ENCODE measurements at regions not wholly inside any gene's neighbourhood (a gene's known extent, or its start where the extent isn't known, plus 50 kb on each side); places are given as distances from the start of the nearest gene placed in this dataset.

DNA sequence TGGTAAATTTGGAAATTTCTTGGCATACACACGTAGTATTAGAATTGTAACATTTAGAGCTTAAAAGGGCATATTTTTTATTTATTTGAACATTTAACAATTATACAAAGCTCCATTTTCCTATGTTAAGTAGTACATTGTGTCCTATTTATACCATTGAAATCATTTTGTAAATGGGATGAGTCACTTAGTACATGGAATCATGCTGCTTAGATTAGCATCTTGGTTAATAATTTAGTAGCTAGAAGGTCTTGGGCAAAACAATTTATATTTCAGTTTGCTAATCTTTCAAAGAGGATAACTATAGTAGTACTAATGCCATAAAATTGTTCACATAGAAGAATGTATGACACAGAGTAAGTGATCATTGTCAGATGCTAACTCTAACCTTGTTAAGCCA is 450.1 kb upstream of the LUZP2 start:
- Mint-ChIP-seq H3K4me1 (no peaks in the 10 kb centered on the region), H3K9me3 (peaks cover 7% of the 10 kb centered on the region), H3K27ac (no peak overlapping the region), H3K27me3 (no peaks in the 10 kb centered on the region), H3K4me3 (no peak overlapping the region), H3K36me3 (ENCODE audit: low read depth) (no peaks in the 10 kb centered on the region)
- intact Hi-C loops (cut with micrococcal nuclease) = no loop called here
- DNase-seq = no peak

DNA sequence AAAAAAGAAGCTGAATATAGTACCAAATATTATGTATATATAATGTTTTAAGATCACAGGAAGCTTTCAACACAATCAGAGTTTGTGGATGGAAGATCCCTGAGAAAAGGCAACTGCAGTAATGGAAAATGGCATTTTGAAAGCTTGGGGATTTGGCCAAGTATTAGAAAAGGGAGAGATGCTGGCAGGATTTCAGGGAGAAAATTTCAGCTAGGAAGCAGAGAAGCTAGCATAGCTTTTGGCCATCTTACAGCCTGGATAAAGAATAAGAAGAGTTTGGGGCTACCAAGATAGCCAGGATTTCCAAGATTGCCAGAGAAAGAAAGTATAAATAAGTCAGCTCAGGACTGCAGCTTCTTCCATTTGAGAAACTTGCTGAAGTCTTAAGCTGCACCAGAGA is 440.8 kb upstream of the LUZP2 start:
- Mint-ChIP-seq H3K9me3 (no peaks in the 10 kb centered on the region), H3K4me1 (no peaks in the 10 kb centered on the region), H3K27me3 (no peaks in the 10 kb centered on the region), H3K36me3 (ENCODE audit: low read depth) (no peaks in the 10 kb centered on the region), H3K4me3 (no peak overlapping the region), H3K27ac (no peak overlapping the region)
- intact Hi-C loops (cut with micrococcal nuclease) = no loop called here
- no peak for DNase-seq

DNA sequence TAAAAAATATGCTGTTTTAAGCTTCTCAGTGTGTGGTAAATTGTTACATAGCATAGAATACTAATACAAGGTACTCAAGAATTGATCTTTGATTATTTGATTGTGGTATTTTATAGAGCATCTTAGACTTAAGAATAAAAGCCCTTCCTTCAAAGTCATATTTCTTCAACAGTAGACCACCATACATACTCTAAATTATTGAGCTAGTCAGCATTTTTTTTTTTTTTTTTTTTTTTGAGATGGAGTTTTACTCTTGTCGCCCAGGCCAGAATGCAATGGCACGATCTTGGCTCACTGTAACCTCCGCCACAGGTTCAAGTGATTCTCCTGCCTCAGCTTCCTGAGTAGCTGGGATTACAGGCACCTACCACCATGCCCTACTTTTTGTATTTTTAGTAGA is 436.7 kb upstream of the LUZP2 start:
- intact Hi-C loops (cut with micrococcal nuclease) = no loop called here

DNA sequence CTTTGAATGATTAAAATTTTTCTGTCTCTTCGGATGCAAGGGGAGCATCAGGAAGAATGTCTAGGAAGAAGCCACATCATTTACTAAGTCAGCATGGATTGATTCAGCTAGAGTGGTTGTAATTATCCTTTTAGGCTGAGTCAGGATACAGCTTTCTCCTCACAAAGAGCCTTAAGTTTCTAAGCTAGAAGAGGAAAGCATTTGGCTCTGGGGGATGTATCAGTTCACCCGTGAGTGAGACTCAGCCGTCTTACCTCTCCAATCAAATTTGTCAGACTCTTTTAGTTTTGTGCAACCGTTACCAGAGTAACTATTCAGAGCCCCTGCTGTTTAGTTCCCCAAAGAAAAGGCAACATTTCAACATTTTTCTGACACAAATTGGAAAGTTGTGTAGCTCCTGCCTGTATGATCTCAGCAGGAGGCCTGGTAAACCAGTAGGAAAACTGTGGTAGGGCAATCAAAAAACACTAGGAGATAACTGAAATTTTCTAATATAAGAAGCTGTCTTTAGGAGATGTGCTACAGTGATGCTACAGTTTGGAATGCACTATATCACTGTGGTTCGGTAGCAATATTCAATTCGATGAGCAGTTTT is 432.4 kb upstream of the LUZP2 start:
- Mint-ChIP-seq H3K27me3 (no peaks in the 10 kb centered on the region), H3K27ac (no peak overlapping the region), H3K4me1 (no peaks in the 10 kb centered on the region), H3K36me3 (ENCODE audit: low read depth) (no peaks in the 10 kb centered on the region), H3K4me3 (no peak overlapping the region), H3K9me3 (no peaks in the 10 kb centered on the region)
- DNase-seq = no peak
- intact Hi-C loops (cut with micrococcal nuclease) = no loop called here

More for the DNA sequence above, 436.7 kb upstream of the LUZP2 start:
- Mint-ChIP-seq H3K9me3 (no peaks in the 10 kb centered on the region), H3K4me3 (no peak overlapping the region), H3K36me3 (ENCODE audit: low read depth) (no peaks in the 10 kb centered on the region), H3K4me1 (no peaks in the 10 kb centered on the region), H3K27ac (no peak overlapping the region), H3K27me3 (no peaks in the 10 kb centered on the region)
- no peak for DNase-seq

DNA sequence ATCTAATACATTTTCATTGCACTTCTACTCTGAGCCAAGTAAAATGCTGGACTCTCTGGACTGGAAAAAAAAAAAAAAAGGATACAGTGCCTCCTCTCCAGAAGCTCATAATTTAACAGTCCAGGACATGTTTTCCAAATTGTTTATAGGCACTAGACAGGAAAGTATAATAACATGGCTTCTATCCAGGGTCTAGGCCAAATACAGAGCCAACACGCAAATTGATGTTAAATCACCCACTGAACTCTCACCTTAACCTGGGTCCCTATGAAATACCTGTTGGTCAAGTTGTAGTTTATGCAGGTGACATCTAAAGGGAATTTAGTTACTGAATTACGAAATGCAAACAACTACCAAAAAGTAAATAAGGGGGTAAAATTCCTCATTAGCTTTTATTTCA is 428.7 kb upstream of the LUZP2 start:
- intact Hi-C loops (cut with micrococcal nuclease) = no loop called here
- Mint-ChIP-seq H3K9me3 (no peaks in the 10 kb centered on the region), H3K27ac (no peak overlapping the region), H3K36me3 (ENCODE audit: low read depth) (no peaks in the 10 kb centered on the region), H3K4me1 (no peaks in the 10 kb centered on the region), H3K27me3 (no peaks in the 10 kb centered on the region), H3K4me3 (no peak overlapping the region)
- DNase-seq = no peak

DNA sequence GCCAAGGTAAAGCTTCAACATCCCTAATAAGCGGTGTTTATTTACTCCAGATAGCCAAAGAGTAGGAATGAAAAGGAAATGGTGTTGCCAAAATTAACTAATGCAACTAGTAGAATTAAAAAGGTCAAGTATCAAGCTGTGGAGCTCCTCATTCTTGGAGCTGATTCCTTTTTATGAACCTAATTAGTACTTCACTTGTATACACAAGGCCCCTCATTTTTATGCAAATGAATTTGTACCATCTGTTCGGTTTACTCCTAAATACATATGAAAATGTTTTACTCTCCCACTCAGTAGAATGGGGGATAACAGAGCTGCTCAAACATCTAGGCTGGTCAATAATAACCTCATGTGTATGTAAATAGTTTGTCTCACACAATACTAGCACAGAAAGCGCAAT is 426.4 kb upstream of the LUZP2 start:
- Mint-ChIP-seq H3K9me3 (no peaks in the 10 kb centered on the region), H3K4me3 (no peak overlapping the region), H3K36me3 (ENCODE audit: low read depth) (no peaks in the 10 kb centered on the region), H3K4me1 (no peaks in the 10 kb centered on the region), H3K27ac (no peak overlapping the region), H3K27me3 (no peaks in the 10 kb centered on the region)
- intact Hi-C loops (cut with micrococcal nuclease) = no loop called here
- no peak for DNase-seq

DNA sequence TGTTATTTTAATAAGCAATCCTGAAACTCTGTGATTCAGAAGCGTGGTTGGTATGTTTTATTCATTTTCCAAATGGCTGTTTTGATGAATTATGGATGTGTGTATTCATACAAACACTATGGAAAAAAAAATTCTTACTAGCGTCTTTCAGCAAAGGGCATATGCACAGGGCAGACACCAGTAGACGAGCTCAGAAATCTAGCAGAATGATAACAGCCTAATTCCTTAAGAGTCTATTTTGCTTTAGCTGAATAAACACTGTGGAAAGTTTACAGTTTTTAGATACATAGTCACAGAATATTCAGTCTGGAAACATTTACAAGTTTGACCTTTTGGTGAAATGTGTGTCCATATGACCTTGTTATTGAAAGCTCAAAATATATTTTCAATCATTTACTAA is 418.8 kb upstream of the LUZP2 start:
- Mint-ChIP-seq H3K36me3 (ENCODE audit: low read depth) (no peaks in the 10 kb centered on the region), H3K27me3 (no peaks in the 10 kb centered on the region), H3K9me3 (no peaks in the 10 kb centered on the region), H3K27ac (no peak overlapping the region), H3K4me1 (no peaks in the 10 kb centered on the region), H3K4me3 (no peak overlapping the region)
- DNase-seq = no peak
- intact Hi-C loops (cut with micrococcal nuclease) = no loop called here

DNA sequence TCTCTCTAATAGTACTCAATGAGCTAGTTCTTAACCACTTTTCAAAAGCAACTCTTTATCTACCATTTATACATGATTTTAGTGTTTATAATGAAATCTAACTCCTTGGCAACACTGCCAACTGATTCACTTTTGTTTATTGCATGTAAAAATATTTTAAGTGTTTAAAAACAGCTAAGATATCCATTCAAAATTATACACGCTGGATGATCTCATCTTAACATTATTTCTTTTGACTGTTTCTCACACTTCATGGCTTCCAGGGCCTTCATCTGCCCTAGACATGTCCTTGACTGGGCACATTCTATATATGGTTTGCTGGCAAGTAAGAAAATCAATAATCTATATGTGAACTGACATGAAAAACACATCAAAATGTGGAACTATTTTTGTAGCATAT is 414.6 kb upstream of the LUZP2 start:
- no peaks in the 10 kb centered on the region for H3K4me1 Mint-ChIP-seq
- intact Hi-C loops (cut with micrococcal nuclease) = no loop called here
- no peak overlapping the region for H3K4me3 Mint-ChIP-seq

DNA sequence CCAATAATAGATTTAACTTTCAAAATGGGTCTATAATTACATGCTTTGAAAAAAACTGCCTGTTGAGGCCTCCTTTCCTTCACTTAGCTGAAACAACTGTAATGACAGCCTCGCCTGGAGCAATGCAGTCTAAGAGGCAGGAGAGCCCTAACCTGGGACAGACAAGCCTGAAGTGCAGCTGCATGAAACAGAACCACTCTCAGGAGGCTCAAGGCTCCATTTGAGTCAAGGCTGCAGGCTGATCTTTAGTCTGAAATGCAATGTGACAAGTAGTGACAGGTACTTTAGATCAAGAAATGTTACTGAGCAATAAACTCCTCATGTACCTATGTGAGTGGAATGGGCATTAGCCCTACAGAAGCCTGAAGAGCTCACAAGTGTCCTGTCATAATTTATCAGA is 414.0 kb upstream of the LUZP2 start:
- Mint-ChIP-seq H3K9me3 (no peaks in the 10 kb centered on the region), H3K36me3 (ENCODE audit: low read depth) (no peaks in the 10 kb centered on the region), H3K4me3 (no peak overlapping the region), H3K4me1 (no peaks in the 10 kb centered on the region), H3K27me3 (no peaks in the 10 kb centered on the region), H3K27ac (no peak overlapping the region)
- intact Hi-C loops (cut with micrococcal nuclease) = no loop called here
- no peak for DNase-seq

More for the DNA sequence above, 414.6 kb upstream of the LUZP2 start:
- Mint-ChIP-seq H3K9me3 (no peaks in the 10 kb centered on the region), H3K27me3 (no peaks in the 10 kb centered on the region), H3K36me3 (ENCODE audit: low read depth) (no peaks in the 10 kb centered on the region), H3K27ac (no peak overlapping the region)
- DNase-seq = no peak

DNA sequence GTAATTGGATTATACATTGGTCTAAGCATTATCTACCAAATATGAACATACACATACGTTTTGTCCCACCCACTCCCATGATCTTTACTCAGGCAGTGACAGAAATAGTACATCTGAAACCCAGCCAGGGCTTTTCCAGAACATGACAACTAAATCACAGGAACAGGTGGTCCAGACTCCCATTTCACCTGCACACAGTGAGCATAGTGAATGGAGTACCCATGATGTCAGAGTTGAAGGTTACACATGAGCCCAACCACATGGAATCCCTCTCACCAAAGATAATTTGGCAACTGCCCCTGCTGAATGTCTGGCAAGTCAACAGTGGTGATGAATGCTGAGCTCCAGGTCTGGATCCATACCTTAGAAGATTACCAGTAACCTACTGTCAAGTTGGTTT is 411.9 kb upstream of the LUZP2 start:
- Mint-ChIP-seq H3K27ac (no peak overlapping the region), H3K9me3 (no peaks in the 10 kb centered on the region), H3K36me3 (ENCODE audit: low read depth) (no peaks in the 10 kb centered on the region), H3K27me3 (no peaks in the 10 kb centered on the region), H3K4me1 (no peaks in the 10 kb centered on the region), H3K4me3 (no peak overlapping the region)
- intact Hi-C loops (cut with micrococcal nuclease) = no loop called here
- no peak for DNase-seq

DNA sequence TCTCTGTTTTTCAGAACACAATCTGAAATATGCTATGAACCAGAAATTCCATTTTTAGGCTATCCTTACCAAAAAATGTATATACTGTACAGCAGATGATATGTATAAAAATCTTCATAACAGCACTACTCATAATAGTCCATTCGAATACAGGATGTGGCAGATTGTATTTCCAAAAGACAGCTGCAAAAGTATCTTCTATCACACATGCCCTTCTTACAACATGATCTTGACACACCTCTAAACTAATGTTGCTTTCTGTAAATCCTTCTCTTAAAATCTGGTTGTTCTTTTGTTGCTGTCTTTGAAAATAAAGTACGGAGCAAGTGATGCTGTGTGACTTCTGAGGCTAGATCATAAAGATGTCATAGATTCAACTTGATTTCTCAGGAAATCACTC is 409.9 kb upstream of the LUZP2 start:
- no peak overlapping the region for H3K27ac Mint-ChIP-seq
- H3K4me1 Mint-ChIP-seq = no peaks in the 10 kb centered on the region
- no peaks in the 10 kb centered on the region for H3K27me3 Mint-ChIP-seq
- H3K36me3 Mint-ChIP-seq (ENCODE audit: low read depth) = no peaks in the 10 kb centered on the region
- no peak for DNase-seq
- H3K4me3 Mint-ChIP-seq = no peak overlapping the region
- H3K9me3 Mint-ChIP-seq = no peaks in the 10 kb centered on the region
- intact Hi-C loops (cut with micrococcal nuclease) = no loop called here

DNA sequence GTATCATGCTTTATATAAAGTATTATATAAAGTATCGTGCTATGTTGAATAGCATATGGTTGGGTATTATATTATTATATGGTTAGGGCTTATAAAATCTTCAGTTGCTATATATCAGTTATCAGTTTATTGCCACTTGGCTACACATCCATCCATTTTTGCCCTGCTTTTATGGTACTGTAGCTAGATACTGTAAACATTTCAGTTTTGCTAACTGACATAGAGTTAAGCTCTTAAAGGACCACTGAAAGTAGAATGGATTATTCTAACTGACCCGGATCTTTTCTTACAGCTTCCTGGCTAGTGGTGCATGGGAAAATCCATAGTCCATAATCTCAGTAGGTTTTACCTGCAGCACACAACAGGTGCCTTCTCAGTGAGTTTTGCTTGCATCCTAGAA is 405.3 kb upstream of the LUZP2 start:
- intact Hi-C loops (cut with micrococcal nuclease) = no loop called here
- DNase-seq = no peak
- Mint-ChIP-seq H3K4me3 (no peak overlapping the region), H3K36me3 (ENCODE audit: low read depth) (no peaks in the 10 kb centered on the region), H3K27me3 (no peaks in the 10 kb centered on the region), H3K9me3 (no peaks in the 10 kb centered on the region), H3K4me1 (no peaks in the 10 kb centered on the region), H3K27ac (no peak overlapping the region)

DNA sequence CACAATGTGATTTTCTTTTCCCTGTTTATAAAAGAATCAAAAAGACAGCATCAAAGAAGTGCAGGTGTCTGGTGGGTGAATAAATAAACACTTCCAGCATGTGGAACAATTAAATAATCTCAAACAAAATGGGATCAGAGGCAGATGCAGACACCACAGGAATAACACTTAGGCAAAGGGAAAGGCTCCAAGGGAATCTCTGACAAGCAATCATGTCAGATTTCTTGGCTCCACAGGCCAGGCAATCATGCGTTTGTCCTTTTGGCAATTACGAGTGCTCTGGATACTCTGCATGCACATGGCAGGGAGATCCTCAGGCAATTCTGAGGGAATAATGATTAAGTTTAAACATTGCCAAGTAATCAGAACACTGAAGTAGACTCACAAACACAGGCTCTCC is 403.5 kb upstream of the LUZP2 start:
- no peaks in the 10 kb centered on the region for H3K27me3 Mint-ChIP-seq
- no peaks in the 10 kb centered on the region for H3K9me3 Mint-ChIP-seq
- intact Hi-C loops (cut with micrococcal nuclease) = no loop called here
- no peaks in the 10 kb centered on the region for H3K36me3 Mint-ChIP-seq (ENCODE audit: low read depth)
- no peaks in the 10 kb centered on the region for H3K4me1 Mint-ChIP-seq
- no peak overlapping the region for H3K4me3 Mint-ChIP-seq
- H3K27ac Mint-ChIP-seq = no peak overlapping the region
- no peak for DNase-seq

DNA sequence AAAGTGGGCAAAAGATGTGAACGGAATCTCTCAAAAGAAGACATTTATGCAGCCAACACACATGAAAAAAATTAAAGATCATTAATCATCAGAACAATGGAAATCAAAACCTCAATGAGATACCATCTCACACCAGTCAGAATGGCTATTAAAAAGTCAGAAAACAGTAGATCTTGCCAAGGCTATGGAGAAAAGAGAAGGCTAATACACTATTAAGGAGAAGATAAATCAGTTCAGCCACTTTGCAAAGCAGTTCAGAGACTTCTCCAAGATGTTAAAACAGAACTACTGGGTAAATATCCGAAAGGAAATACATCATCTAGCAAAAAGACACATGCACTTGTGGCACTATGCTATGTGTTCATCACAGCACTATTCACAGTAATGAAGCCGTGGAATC is 388.2 kb upstream of the LUZP2 start:
- no peak overlapping the region for H3K4me3 Mint-ChIP-seq
- H3K9me3 Mint-ChIP-seq = peaks cover 10% of the 10 kb centered on the region
- H3K27ac Mint-ChIP-seq = no peak overlapping the region
- no peaks in the 10 kb centered on the region for H3K4me1 Mint-ChIP-seq
- no peaks in the 10 kb centered on the region for H3K36me3 Mint-ChIP-seq (ENCODE audit: low read depth)
- DNase-seq = no peak
- intact Hi-C loops (cut with micrococcal nuclease) = no loop called here
- H3K27me3 Mint-ChIP-seq = no peaks in the 10 kb centered on the region

DNA sequence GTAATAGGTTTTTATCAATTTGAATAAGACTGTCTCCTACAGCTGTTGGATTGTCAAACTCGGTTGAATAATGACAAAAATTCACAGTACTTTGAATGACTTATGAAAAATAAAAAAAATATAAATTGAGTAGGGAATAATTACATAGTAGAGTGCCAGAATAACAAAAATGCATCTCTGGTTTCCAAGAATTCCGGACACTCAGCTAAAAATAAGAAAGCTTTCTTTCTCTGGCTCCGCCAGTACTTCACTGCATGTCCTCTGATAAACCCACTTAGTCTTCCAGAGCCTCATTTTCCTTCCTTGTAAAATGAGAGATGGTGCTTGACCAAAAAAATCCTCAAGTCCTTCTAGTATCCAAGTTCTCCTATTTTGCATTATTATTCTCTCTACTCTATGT is 374.6 kb upstream of the LUZP2 start:
- H3K27ac Mint-ChIP-seq = no peak overlapping the region
- no peaks in the 10 kb centered on the region for H3K4me1 Mint-ChIP-seq
- intact Hi-C loops (cut with micrococcal nuclease) = no loop called here
- H3K4me3 Mint-ChIP-seq = no peak overlapping the region
- DNase-seq = no peak
- no peaks in the 10 kb centered on the region for H3K27me3 Mint-ChIP-seq
- no peaks in the 10 kb centered on the region for H3K9me3 Mint-ChIP-seq
- H3K36me3 Mint-ChIP-seq (ENCODE audit: low read depth) = no peaks in the 10 kb centered on the region
